ENCODE measurements at regions not wholly inside any gene's neighbourhood (a gene's known extent, or its start where the extent isn't known, plus 50 kb on each side); places are given as distances from the start of the nearest gene placed in this dataset.
A peak's percentile ranks its signal among the peaks of the same experiment; 100 is the strongest.

DNA sequence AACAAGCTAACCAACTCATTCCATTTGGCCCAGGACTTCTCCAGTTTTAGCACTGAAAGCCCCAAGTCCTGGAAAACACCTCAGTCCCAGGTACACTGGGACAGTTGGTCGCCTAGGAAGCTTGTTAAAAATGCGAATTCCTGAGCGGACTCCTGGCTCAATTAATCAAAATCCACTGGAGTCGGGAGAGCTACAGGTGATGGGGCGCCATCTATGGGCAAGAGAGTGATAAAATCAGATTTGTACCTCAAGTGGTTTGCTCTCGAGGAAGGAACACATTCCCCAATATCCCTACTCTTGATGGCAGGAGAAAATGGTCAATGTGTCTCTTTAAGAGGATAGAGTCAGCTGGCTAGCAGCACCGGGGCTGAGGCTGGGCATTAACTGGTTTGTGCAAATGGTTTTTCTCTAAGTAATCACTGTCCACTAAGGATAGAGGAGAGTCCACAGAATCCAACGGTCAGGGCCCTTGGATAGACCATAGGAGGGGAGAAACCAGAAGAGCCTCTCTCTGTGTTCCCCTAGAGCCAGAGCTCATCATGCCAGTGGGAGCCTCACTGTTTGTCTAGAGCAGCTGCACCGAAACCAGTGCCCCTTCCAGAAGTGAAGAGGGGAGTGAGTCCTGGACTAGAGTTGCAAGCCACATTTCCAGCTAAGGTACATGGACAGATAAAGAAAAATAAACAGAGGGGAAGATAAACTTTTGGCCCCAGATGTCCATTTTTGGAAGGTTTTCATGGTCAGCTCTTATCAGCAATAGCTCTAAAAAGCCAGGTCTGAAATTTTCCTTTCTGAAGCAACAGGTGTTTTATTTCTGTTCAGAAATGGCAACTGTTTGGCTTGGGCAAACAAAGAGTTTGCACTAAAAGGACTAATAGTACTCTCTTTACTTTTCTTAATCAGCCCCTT is 148.5 kb downstream of the TENT5C start:
- TF ChIP-seq RXRA (IDR thresholded peaks at IDR 0.05; ENCODE audit: insufficient read depth, low read depth, low read length) = no peak
- TF ChIP-seq, protein P1, sequence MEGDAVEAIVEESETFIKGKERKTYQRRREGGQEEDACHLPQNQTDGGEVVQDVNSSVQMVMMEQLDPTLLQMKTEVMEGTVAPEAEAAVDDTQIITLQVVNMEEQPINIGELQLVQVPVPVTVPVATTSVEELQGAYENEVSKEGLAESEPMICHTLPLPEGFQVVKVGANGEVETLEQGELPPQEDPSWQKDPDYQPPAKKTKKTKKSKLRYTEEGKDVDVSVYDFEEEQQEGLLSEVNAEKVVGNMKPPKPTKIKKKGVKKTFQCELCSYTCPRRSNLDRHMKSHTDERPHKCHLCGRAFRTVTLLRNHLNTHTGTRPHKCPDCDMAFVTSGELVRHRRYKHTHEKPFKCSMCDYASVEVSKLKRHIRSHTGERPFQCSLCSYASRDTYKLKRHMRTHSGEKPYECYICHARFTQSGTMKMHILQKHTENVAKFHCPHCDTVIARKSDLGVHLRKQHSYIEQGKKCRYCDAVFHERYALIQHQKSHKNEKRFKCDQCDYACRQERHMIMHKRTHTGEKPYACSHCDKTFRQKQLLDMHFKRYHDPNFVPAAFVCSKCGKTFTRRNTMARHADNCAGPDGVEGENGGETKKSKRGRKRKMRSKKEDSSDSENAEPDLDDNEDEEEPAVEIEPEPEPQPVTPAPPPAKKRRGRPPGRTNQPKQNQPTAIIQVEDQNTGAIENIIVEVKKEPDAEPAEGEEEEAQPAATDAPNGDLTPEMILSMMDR (IDR thresholded peaks at IDR 0.05; ENCODE audit: control extremely low read depth in 1 of 3, insufficient read depth in 1 of 3, low read depth in 1 of 3, low read length in 3 of 3) = peak; percentile 40 to 81 (median 78)
- TF ChIP-seq NRF1 (IDR thresholded peaks at IDR 0.05; ENCODE audit: low read depth, low read length) = no peak
- TF ChIP-seq RBBP5 (IDR thresholded peaks at IDR 0.05; ENCODE audit: borderline replicate concordance, low read depth, low read length) = no peak
- no peak for TF ChIP-seq POLR2A (IDR thresholded peaks at IDR 0.05; ENCODE audit: control extremely low read depth in 1 of 2, low read depth in 2 of 2, low read length in 2 of 2)
- no peak for TF ChIP-seq EZH2 (IDR thresholded peaks at IDR 0.05; ENCODE audit: low read depth, low read length, severe bottlenecking)
- no peak for TF ChIP-seq RFX5 (IDR thresholded peaks at IDR 0.05; ENCODE audit: borderline replicate concordance, low read depth, low read length)
- no peak for TF ChIP-seq CHD2 (IDR thresholded peaks at IDR 0.05; ENCODE audit: low read length)
- TF ChIP-seq, protein P2, sequence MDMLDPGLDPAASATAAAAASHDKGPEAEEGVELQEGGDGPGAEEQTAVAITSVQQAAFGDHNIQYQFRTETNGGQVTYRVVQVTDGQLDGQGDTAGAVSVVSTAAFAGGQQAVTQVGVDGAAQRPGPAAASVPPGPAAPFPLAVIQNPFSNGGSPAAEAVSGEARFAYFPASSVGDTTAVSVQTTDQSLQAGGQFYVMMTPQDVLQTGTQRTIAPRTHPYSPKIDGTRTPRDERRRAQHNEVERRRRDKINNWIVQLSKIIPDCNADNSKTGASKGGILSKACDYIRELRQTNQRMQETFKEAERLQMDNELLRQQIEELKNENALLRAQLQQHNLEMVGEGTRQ (IDR thresholded peaks at IDR 0.05; ENCODE audit: low read length) = no peak
- TF ChIP-seq POLR2AphosphoS5 (IDR thresholded peaks at IDR 0.05; ENCODE audit: low read depth, low read length) = no peak
- TF ChIP-seq SUZ12 (IDR thresholded peaks at IDR 0.05; ENCODE audit: low read length) = no peak

Measured in H1 (cell line).